IPS-NIHi11 (cell line): ENCODE measurements at regions not wholly inside any gene's neighbourhood (a gene's known extent, or its start where the extent isn't known, plus 50 kb on each side); places are given as distances from the start of the nearest gene placed in this dataset.

Experiments
- DNase-seq: peaks from one replicate; pipeline ENCODE4 v3.0.0; 2012; ENCODE audit warnings: mixed read lengths, low spot score

- no peak for DNase-seq
Observed at GRCh38 chr16:73882033-73882432, 414.6 kb upstream of the PSMD7 start.

GRCh38 chr16:73879621-73880020, 417.0 kb upstream of the PSMD7 start:
- DNase-seq = no peak

- DNase-seq = peak; percentile 25
Observed at GRCh38 chr16:73878611-73879010, 418.0 kb upstream of the PSMD7 start.

- no peak for DNase-seq
Observed at GRCh38 chr16:73877150-73877549, 419.5 kb upstream of the PSMD7 start.

GRCh38 chr16:73875996-73876690, 420.5 kb upstream of the PSMD7 start:
- DNase-seq = no peak

GRCh38 chr16:73874324-73874723, 422.3 kb upstream of the PSMD7 start:
- no peak for DNase-seq

GRCh38 chr16:73873643-73874042, 423.0 kb upstream of the PSMD7 start:
- DNase-seq = no peak

- DNase-seq = no peak
Observed at GRCh38 chr16:73872856-73873255, 423.8 kb upstream of the PSMD7 start.

GRCh38 chr16:73871088-73871733, 425.4 kb upstream of the PSMD7 start:
- no peak for DNase-seq

- DNase-seq = no peak
Observed at GRCh38 chr16:73869126-73869525, 427.5 kb upstream of the PSMD7 start.

- no peak for DNase-seq
Observed at GRCh38 chr16:73864868-73865267, 431.7 kb upstream of the PSMD7 start.

- DNase-seq = no peak
Observed at GRCh38 chr16:73858326-73858725, 438.3 kb upstream of the PSMD7 start.

- DNase-seq = no peak
Observed at GRCh38 chr16:73853968-73854367, 442.6 kb upstream of the PSMD7 start.

GRCh38 chr16:73852561-73852960, 444.1 kb upstream of the PSMD7 start:
- DNase-seq = no peak

- no peak for DNase-seq
Observed at GRCh38 chr16:73848993-73849392, 447.6 kb upstream of the PSMD7 start.

- no peak for DNase-seq
Observed at GRCh38 chr16:73847090-73847489, 449.5 kb upstream of the PSMD7 start.

GRCh38 chr16:73846356-73846755, 450.3 kb upstream of the PSMD7 start:
- peak; percentile 23 for DNase-seq

GRCh38 chr16:73846007-73846330, 450.6 kb upstream of the PSMD7 start:
- DNase-seq = no peak

GRCh38 chr16:73845238-73846006, 451.2 kb upstream of the PSMD7 start:
- DNase-seq = no peak

GRCh38 chr16:73840728-73841127, 455.9 kb upstream of the PSMD7 start:
- DNase-seq = no peak

- no peak for DNase-seq
Observed at GRCh38 chr16:73831220-73831619, 465.4 kb upstream of the PSMD7 start.

GRCh38 chr16:73823205-73823849, 473.3 kb upstream of the PSMD7 start:
- no peak for DNase-seq
